ENCODE measurements at regions not wholly inside any gene's neighbourhood (a gene's known extent, or its start where the extent isn't known, plus 50 kb on each side); places are given as distances from the start of the nearest gene placed in this dataset.
"Not testable (repeated sequence)": the region's sequence is repeated elsewhere in the genome, so short reads cannot be mapped to it uniquely, and the experiment has no call there.

- Mint-ChIP-seq H3K27ac (no peak overlapping the region), H3K4me1 (ENCODE audit: low read depth) (no peaks in the 10 kb centered on the region), H3K27me3 (ENCODE audit: low read depth) (no peaks in the 10 kb centered on the region), H3K4me3 (ENCODE audit: low read depth) (no peak overlapping the region), H3K9me3 (no peaks in the 10 kb centered on the region), H3K36me3 (ENCODE audit: low read depth) (no peaks in the 10 kb centered on the region)
- intact Hi-C loops (cut with micrococcal nuclease) = no loop called here
- no peak for DNase-seq (ENCODE audit: low spot score)
Measured at GRCh38 chr20:22729180-22729579, 144.8 kb upstream of the FOXA2 start.

- H3K4me1 Mint-ChIP-seq (ENCODE audit: low read depth) = no peaks in the 10 kb centered on the region
- H3K4me3 Mint-ChIP-seq (ENCODE audit: low read depth) = no peak overlapping the region
- no peaks in the 10 kb centered on the region for H3K27me3 Mint-ChIP-seq (ENCODE audit: low read depth)
- H3K36me3 Mint-ChIP-seq (ENCODE audit: low read depth) = no peaks in the 10 kb centered on the region
- H3K9me3 Mint-ChIP-seq = no peaks in the 10 kb centered on the region
- intact Hi-C loops (cut with micrococcal nuclease) = no loop called here
- no peak overlapping the region for H3K27ac Mint-ChIP-seq
- no peak for DNase-seq (ENCODE audit: low spot score)
Measured at GRCh38 chr20:22729616-22730236, 145.4 kb upstream of the FOXA2 start.

- intact Hi-C loops (cut with micrococcal nuclease) = no loop called here
- Mint-ChIP-seq H3K27me3 (ENCODE audit: low read depth) (no peaks in the 10 kb centered on the region), H3K4me1 (ENCODE audit: low read depth) (no peaks in the 10 kb centered on the region), H3K9me3 (peaks cover 4% of the 10 kb centered on the region), H3K27ac (no peak overlapping the region), H3K4me3 (ENCODE audit: low read depth) (no peak overlapping the region), H3K36me3 (ENCODE audit: low read depth) (no peaks in the 10 kb centered on the region)
- no peak for DNase-seq (ENCODE audit: low spot score)
Measured at GRCh38 chr20:22732751-22733150, 148.4 kb upstream of the FOXA2 start.

- DNase-seq (ENCODE audit: low spot score); H3K9me3 Mint-ChIP-seq; H3K27me3 Mint-ChIP-seq (ENCODE audit: low read depth); intact Hi-C loops (cut with micrococcal nuclease); H3K4me1 Mint-ChIP-seq (ENCODE audit: low read depth); H3K27ac Mint-ChIP-seq; H3K36me3 Mint-ChIP-seq (ENCODE audit: low read depth); H3K4me3 Mint-ChIP-seq (ENCODE audit: low read depth): not testable (repeated sequence)
Measured at GRCh38 chr20:22734946-22735647, 150.7 kb upstream of the FOXA2 start.

GRCh38 chr20:22740829-22741228 lies 156.5 kb upstream of the FOXA2 start:
- Mint-ChIP-seq H3K4me3 (ENCODE audit: low read depth) (no peak overlapping the region), H3K27me3 (ENCODE audit: low read depth) (no peaks in the 10 kb centered on the region), H3K36me3 (ENCODE audit: low read depth) (no peaks in the 10 kb centered on the region), H3K27ac (no peak overlapping the region), H3K4me1 (ENCODE audit: low read depth) (no peaks in the 10 kb centered on the region), H3K9me3 (peaks cover 3% of the 10 kb centered on the region)
- no peak for DNase-seq (ENCODE audit: low spot score)
- intact Hi-C loops (cut with micrococcal nuclease) = no loop called here

- Mint-ChIP-seq H3K4me1 (ENCODE audit: low read depth) (no peaks in the 10 kb centered on the region), H3K36me3 (ENCODE audit: low read depth) (no peaks in the 10 kb centered on the region), H3K9me3 (no peaks in the 10 kb centered on the region), H3K27ac (no peak overlapping the region), H3K4me3 (ENCODE audit: low read depth) (no peak overlapping the region), H3K27me3 (ENCODE audit: low read depth) (no peaks in the 10 kb centered on the region)
- intact Hi-C loops (cut with micrococcal nuclease) = no loop called here
- DNase-seq (ENCODE audit: low spot score) = no peak
Measured at GRCh38 chr20:22744341-22745193, 160.2 kb upstream of the FOXA2 start.

GRCh38 chr20:22745194-22745500 lies 160.8 kb upstream of the FOXA2 start:
- Mint-ChIP-seq H3K4me3 (ENCODE audit: low read depth) (no peak overlapping the region), H3K36me3 (ENCODE audit: low read depth) (no peaks in the 10 kb centered on the region), H3K4me1 (ENCODE audit: low read depth) (no peaks in the 10 kb centered on the region), H3K27me3 (ENCODE audit: low read depth) (no peaks in the 10 kb centered on the region), H3K9me3 (no peaks in the 10 kb centered on the region), H3K27ac (no peak overlapping the region)
- no peak for DNase-seq (ENCODE audit: low spot score)
- intact Hi-C loops (cut with micrococcal nuclease) = no loop called here

GRCh38 chr20:22746957-22747356 lies 162.6 kb upstream of the FOXA2 start:
- Mint-ChIP-seq H3K4me3 (ENCODE audit: low read depth) (no peak overlapping the region), H3K36me3 (ENCODE audit: low read depth) (no peaks in the 10 kb centered on the region), H3K27me3 (ENCODE audit: low read depth) (no peaks in the 10 kb centered on the region), H3K4me1 (ENCODE audit: low read depth) (no peaks in the 10 kb centered on the region), H3K27ac (no peak overlapping the region), H3K9me3 (no peaks in the 10 kb centered on the region)
- intact Hi-C loops (cut with micrococcal nuclease) = no loop called here
- DNase-seq (ENCODE audit: low spot score) = no peak

GRCh38 chr20:22752324-22752723 lies 168.0 kb upstream of the FOXA2 start:
- DNase-seq (ENCODE audit: low spot score) = no peak
- no peaks in the 10 kb centered on the region for H3K4me1 Mint-ChIP-seq (ENCODE audit: low read depth)
- no peaks in the 10 kb centered on the region for H3K27me3 Mint-ChIP-seq (ENCODE audit: low read depth)
- no peak overlapping the region for H3K4me3 Mint-ChIP-seq (ENCODE audit: low read depth)
- no peaks in the 10 kb centered on the region for H3K9me3 Mint-ChIP-seq
- H3K27ac Mint-ChIP-seq = no peak overlapping the region
- intact Hi-C loops (cut with micrococcal nuclease) = no loop called here
- no peaks in the 10 kb centered on the region for H3K36me3 Mint-ChIP-seq (ENCODE audit: low read depth)

GRCh38 chr20:22757424-22758183 lies 173.2 kb upstream of the FOXA2 start:
- no peaks in the 10 kb centered on the region for H3K9me3 Mint-ChIP-seq
- no peaks in the 10 kb centered on the region for H3K4me1 Mint-ChIP-seq (ENCODE audit: low read depth)
- H3K36me3 Mint-ChIP-seq (ENCODE audit: low read depth) = no peaks in the 10 kb centered on the region
- intact Hi-C loops (cut with micrococcal nuclease) = no loop called here
- no peaks in the 10 kb centered on the region for H3K27me3 Mint-ChIP-seq (ENCODE audit: low read depth)
- no peak for DNase-seq (ENCODE audit: low spot score)
- H3K4me3 Mint-ChIP-seq (ENCODE audit: low read depth) = no peak overlapping the region
- no peak overlapping the region for H3K27ac Mint-ChIP-seq

GRCh38 chr20:22758815-22759214 lies 174.4 kb upstream of the FOXA2 start:
- intact Hi-C loops (cut with micrococcal nuclease) = no loop called here
- no peak for DNase-seq (ENCODE audit: low spot score)
- Mint-ChIP-seq H3K36me3 (ENCODE audit: low read depth) (no peaks in the 10 kb centered on the region), H3K9me3 (no peaks in the 10 kb centered on the region), H3K4me3 (ENCODE audit: low read depth) (no peak overlapping the region), H3K4me1 (ENCODE audit: low read depth) (no peaks in the 10 kb centered on the region), H3K27ac (no peak overlapping the region), H3K27me3 (ENCODE audit: low read depth) (no peaks in the 10 kb centered on the region)

- Mint-ChIP-seq H3K27ac (no peak overlapping the region), H3K4me1 (ENCODE audit: low read depth) (no peaks in the 10 kb centered on the region), H3K36me3 (ENCODE audit: low read depth) (no peaks in the 10 kb centered on the region), H3K9me3 (no peaks in the 10 kb centered on the region), H3K27me3 (ENCODE audit: low read depth) (no peaks in the 10 kb centered on the region), H3K4me3 (ENCODE audit: low read depth) (no peak overlapping the region)
- intact Hi-C loops (cut with micrococcal nuclease) = no loop called here
- no peak for DNase-seq (ENCODE audit: low spot score)
Measured at GRCh38 chr20:22762576-22763256, 178.3 kb upstream of the FOXA2 start.
